Lower leg skin (tissue), 3 donors: ENCODE measurements at regions not wholly inside any gene's neighbourhood (a gene's known extent, or its start where the extent isn't known, plus 50 kb on each side); places are given as distances from the start of the nearest gene placed in this dataset.

ENCODE experiments used
- CTCF ChIP-seq, 3 donors: fragments of 450-650 bp; IDR thresholded peaks; one replicate each; pipeline ENCODE4 v1.5.1; 2016; ENCODE audit warnings: antibody characterized with exemption in 3 of 3, mild to moderate bottlenecking in 3 of 3, moderate library complexity in 2 of 3
- POLR2A ChIP-seq, 2 donors: fragments of 450-650 bp; IDR thresholded peaks; one replicate each; pipeline ENCODE4 v1.6.1; 2016 to 2017; ENCODE audit warnings: antibody characterized with exemption in 2 of 2, mild to moderate bottlenecking in 1 of 2, moderate library complexity in 1 of 2

- TF ChIP-seq CTCF (IDR thresholded peaks at IDR 0.05) (no peak), POLR2A (IDR thresholded peaks at IDR 0.05) (no peak)
Observed at GRCh38 chr19:29324291-29324680, 111.3 kb upstream of the UQCRFS1 start.
